SK-N-SH (cell line): ENCODE measurements at regions not wholly inside any gene's neighbourhood (a gene's known extent, or its start where the extent isn't known, plus 50 kb on each side); places are given as distances from the start of the nearest gene placed in this dataset.

ENCODE experiments used
- CTCF ChIA-PET: fragments of 300-600, 350-600 bp; formaldehyde crosslinking; extraction: SDS; loops from one replicate; lab custom pipeline; 2021; lab: Yijun Ruan, JAX
- POLR2A ChIA-PET: fragments of 350-600 bp; sonication (Branson Sonifier 250); formaldehyde crosslinking; extraction: SDS; loops from one replicate; lab custom pipeline; 2020; ENCODE audit warnings: antibody characterized with exemption, inconsistent platforms; lab: Yijun Ruan, JAX
- DNase-seq: peaks from one replicate; pipeline ENCODE4 v3.0.0; 2012
- H2AFZ ChIP-seq: fragments of 200-600 bp; sonication (generic); 2 replicates; pipeline ENCODE4 v1.8.1; 2016; ENCODE audit warnings: antibody characterized with exemption, mild to moderate bottlenecking, low read depth
- H3F3A ChIP-seq: fragments of 200-600 bp; sonication (generic); replicated peaks from 2 replicates; pipeline ENCODE3; 2016; ENCODE audit warnings: antibody characterized with exemption, mild to moderate bottlenecking; ENCODE audit not compliant: insufficient read depth
- H3K27ac ChIP-seq, 2 experiments: fragments of 200-500 bp in 1 of 2; fragments of 200-600 bp in 1 of 2; sonication (Bioruptor generic) in 1 of 2; sonication (generic), shearing (Covaris generic) in 1 of 2; 2 replicates each; pipeline versions ENCODE4 v1.5.1 to v1.6.1; 2014 to 2016; ENCODE audit warnings: low read depth in 2 of 2, inconsistent platforms in 1 of 2, low read length in 1 of 2, mild to moderate bottlenecking in 1 of 2, mixed read lengths in 1 of 2
- H3K27me3 ChIP-seq: fragments of 200-600 bp; sonication (generic), shearing (Covaris generic); 2 replicates; pipeline ENCODE4 v1.6.1; 2016; ENCODE audit warnings: mixed run types; ENCODE audit not compliant: insufficient read depth
- H3K36me3 ChIP-seq, 2 experiments: fragments of 200-500 bp in 1 of 2; fragments of 200-600 bp in 1 of 2; sonication (Bioruptor generic) in 1 of 2; sonication (generic) in 1 of 2; replicated peaks in 1 of 2; 2 replicates each; pipeline versions ENCODE3 to v1.5.1; 2014 to 2016; ENCODE audit warnings: low read length in 1 of 2, mild to moderate bottlenecking in 1 of 2; ENCODE audit not compliant: insufficient read depth in 2 of 2, control insufficient read depth in 1 of 2
- H3K4me1 ChIP-seq, 2 experiments: fragments of 200-500 bp in 1 of 2; fragments of 200-600 bp in 1 of 2; sonication (Bioruptor generic) in 1 of 2; sonication (generic), shearing (Covaris generic) in 1 of 2; 2 replicates each; pipeline versions ENCODE4 v1.5.1 to v1.6.1; 2014 to 2016; ENCODE audit warnings: low read depth in 1 of 2, low read length in 1 of 2, mixed run types in 1 of 2; ENCODE audit not compliant: insufficient read depth in 2 of 2, control insufficient read depth in 1 of 2
- H3K4me2 ChIP-seq: fragments of 200-600 bp; sonication (generic), shearing (Covaris generic); 2 replicates; pipeline ENCODE4 v1.6.1; 2017; ENCODE audit warnings: mixed run types
- H3K4me3 ChIP-seq, 2 experiments: fragments of 200-500 bp in 1 of 2; fragments of 200-600 bp in 1 of 2; sonication (Bioruptor generic) in 1 of 2; sonication (generic), shearing (Covaris generic) in 1 of 2; 2 replicates each; pipeline versions ENCODE4 v1.5.1 to v1.8.1; 2014 to 2016; ENCODE audit warnings: low read depth in 2 of 2, inconsistent platforms in 1 of 2, low read length in 1 of 2, mild to moderate bottlenecking in 1 of 2, mixed read lengths in 1 of 2, moderate library complexity in 1 of 2
- H3K79me2 ChIP-seq: fragments of 200-600 bp; sonication (generic); 2 replicates; pipeline ENCODE4 v1.8.1; 2017; ENCODE audit warnings: mild to moderate bottlenecking; ENCODE audit not compliant: insufficient read depth
- H3K9ac ChIP-seq: fragments of 200-600 bp; sonication (generic); 2 replicates; pipeline ENCODE4 v1.6.1; 2017; ENCODE audit warnings: mixed run types
- H3K9me2 ChIP-seq: fragments of 200-600 bp; sonication (generic); 2 replicates; pipeline ENCODE4 v1.6.1; 2017; ENCODE audit warnings: mixed run types
- H3K9me3 ChIP-seq: fragments of 200-600 bp; sonication (generic); 2 replicates; pipeline ENCODE4 v1.6.1; 2017; ENCODE audit warnings: mixed run types, mild to moderate bottlenecking, moderate library complexity
- H4K20me1 ChIP-seq: fragments of 200-600 bp; sonication (generic); 2 replicates; pipeline ENCODE4 v1.6.1; 2017; ENCODE audit warnings: mild to moderate bottlenecking, mixed run types; ENCODE audit not compliant: insufficient read depth
- EZH2phosphoT487 ChIP-seq: fragments of 200-600 bp; sonication (generic); IDR thresholded peaks from 2 replicates; pipeline ENCODE4 v1.6.1; 2017; ENCODE audit warnings: low read depth, mixed run types, mild to moderate bottlenecking, antibody characterized with exemption, moderate library complexity, borderline replicate concordance
- FOSL2 ChIP-seq: IDR thresholded peaks from 2 replicates; pipeline ENCODE4 v1.4.0; 2012; ENCODE audit warnings: low read depth, mild to moderate bottlenecking, moderate library complexity, borderline replicate concordance
- FOXM1 ChIP-seq: IDR thresholded peaks from 2 replicates; pipeline ENCODE4 v1.4.0; 2012; ENCODE audit warnings: low read depth, mild to moderate bottlenecking
- GABPA ChIP-seq: IDR thresholded peaks from 2 replicates; pipeline ENCODE4 v1.4.0; 2012; ENCODE audit warnings: low read depth, mild to moderate bottlenecking
- GATA2 ChIP-seq: sonication (generic); formaldehyde crosslinking; IDR thresholded peaks from 2 replicates; pipeline ENCODE4 v1.5.0; 2020; ENCODE audit warnings: mild to moderate bottlenecking, missing genetic modification reagents
- JUND ChIP-seq: IDR thresholded peaks from 2 replicates; pipeline ENCODE4 v1.4.0; 2012
- MEF2A ChIP-seq: IDR thresholded peaks from 2 replicates; pipeline ENCODE4 v1.4.0; 2012; ENCODE audit warnings: low read depth, borderline replicate concordance
- MXI1 ChIP-seq: IDR thresholded peaks from 2 replicates; pipeline ENCODE4 v1.6.1; 2012; ENCODE audit warnings: mild to moderate bottlenecking, low read depth, low read length, improper control_type of control experiment
- NFIC ChIP-seq: IDR thresholded peaks from 2 replicates; pipeline ENCODE4 v1.4.0; 2012; ENCODE audit warnings: borderline replicate concordance
- NRF1 ChIP-seq: IDR thresholded peaks from 2 replicates; pipeline ENCODE4 v1.6.1; 2012; ENCODE audit warnings: low read depth, mild to moderate bottlenecking, low read length
- PBX3 ChIP-seq: IDR thresholded peaks from 2 replicates; pipeline ENCODE4; 2012
- POLR2AphosphoS5 ChIP-seq: IDR thresholded peaks from 2 replicates; pipeline ENCODE4 v1.6.1; 2012; ENCODE audit warnings: low read depth, low read length
- RCOR1 ChIP-seq: fragments of 150-350 bp; IDR thresholded peaks from 2 replicates; pipeline ENCODE4 v1.6.1; 2017; ENCODE audit warnings: antibody characterized with exemption, low read length
- RXRA ChIP-seq: IDR thresholded peaks from 2 replicates; pipeline ENCODE4 v1.4.0; 2012; ENCODE audit warnings: low read depth, mild to moderate bottlenecking, borderline replicate concordance
- SIN3A ChIP-seq: IDR thresholded peaks from 2 replicates; pipeline ENCODE4 v1.6.1; 2012; ENCODE audit warnings: low read depth, mild to moderate bottlenecking, low read length, moderate library complexity, borderline replicate concordance
- SMC3 ChIP-seq: IDR thresholded peaks from 2 replicates; pipeline ENCODE4 v1.6.1; 2012; ENCODE audit warnings: low read depth, low read length, improper control_type of control experiment
- TAF1 ChIP-seq: IDR thresholded peaks from 2 replicates; pipeline ENCODE4 v1.6.1; 2012; ENCODE audit warnings: low read depth, mild to moderate bottlenecking, low read length, moderate library complexity, borderline replicate concordance
- TCF12 ChIP-seq: IDR thresholded peaks from 2 replicates; pipeline ENCODE4 v1.4.0; 2012
- TEAD4 ChIP-seq: IDR thresholded peaks from 2 replicates; pipeline ENCODE4 v1.4.0; 2012; ENCODE audit warnings: mild to moderate bottlenecking, borderline replicate concordance; ENCODE audit not compliant: insufficient read depth
- USF1 ChIP-seq: IDR thresholded peaks from 2 replicates; pipeline ENCODE4 v1.4.0; 2012; ENCODE audit warnings: low read depth, borderline replicate concordance
- YY1 ChIP-seq: IDR thresholded peaks from 2 replicates; pipeline ENCODE4 v1.4.0; 2012; ENCODE audit warnings: low read depth, mild to moderate bottlenecking
- WGBS: methylation state at CpG from one replicate; pipeline ENCODE4 v1.1.6; 2017; ENCODE audit warnings: low lambda C conversion rate; 5-methylcytosine and 5-hydroxymethylcytosine counted together

- WGBS = 71% methylated on average over 1 of the region's 1 CpG
- H3K27ac ChIP-seq = no peak overlapping the region
- no peaks in the 10 kb centered on the region for H3K27me3 ChIP-seq
- no peak overlapping the region for H3K9ac ChIP-seq
- H3K9me2 ChIP-seq = no peaks in the 10 kb centered on the region
- H3F3A ChIP-seq = no peaks in the 10 kb centered on the region
- DNase-seq = no peak
- H3K4me2 ChIP-seq = no peak overlapping the region
- no peaks in the 10 kb centered on the region for H3K79me2 ChIP-seq
- no peak overlapping the region for H3K4me3 ChIP-seq
- no peak overlapping the region for H2AFZ ChIP-seq
- no peaks in the 10 kb centered on the region for H3K9me3 ChIP-seq
- no peaks in the 10 kb centered on the region for H3K36me3 ChIP-seq
- ChIA-PET CTCF (no interaction called here), POLR2A (no interaction called here)
- no peak for TF ChIP-seq POLR2AphosphoS5
- no peak for TF ChIP-seq SIN3A
- TF ChIP-seq JUND = no peak
- TF ChIP-seq TCF12 = no peak
- no peak for TF ChIP-seq PBX3
- no peak for TF ChIP-seq MEF2A
- TF ChIP-seq EZH2phosphoT487 = no peak
- no peak for TF ChIP-seq YY1
- no peaks in the 10 kb centered on the region for H4K20me1 ChIP-seq
- no peaks in the 10 kb centered on the region; a peak in 2 of 4 replicates for H3K4me1 ChIP-seq
Measured at GRCh38 chr1:82875170-82875569, 1074.4 kb downstream of the ADGRL2 start.

GRCh38 chr1:82874041-82874440, 1073.3 kb downstream of the ADGRL2 start:
- no peaks in the 10 kb centered on the region for H3F3A ChIP-seq
- no peak overlapping the region for H3K4me2 ChIP-seq
- DNase-seq = no peak
- H3K9me3 ChIP-seq = no peaks in the 10 kb centered on the region
- TF ChIP-seq TEAD4 (no peak), TAF1 (no peak), SMC3 (no peak), NRF1 (no peak), FOXM1 (no peak), RXRA (no peak), MEF2A (no peak), USF1 (no peak), PBX3 (no peak), RCOR1 (no peak), MXI1 (no peak), NFIC (no peak), GATA2 (CRISPR knock-in tag) (no peak), FOSL2 (no peak), GABPA (no peak)
- no peaks in the 10 kb centered on the region for H3K79me2 ChIP-seq
- no peaks in the 10 kb centered on the region for H3K27me3 ChIP-seq
- H2AFZ ChIP-seq = no peak overlapping the region
- no peaks in the 10 kb centered on the region for H4K20me1 ChIP-seq
- H3K4me1 ChIP-seq = no peaks in the 10 kb centered on the region; a peak in 1 of 4 replicates
- H3K27ac ChIP-seq = no peak overlapping the region
- CTCF ChIA-PET = no interaction called here
- H3K9ac ChIP-seq = no peak overlapping the region
- H3K36me3 ChIP-seq = no peaks in the 10 kb centered on the region
- no peaks in the 10 kb centered on the region for H3K9me2 ChIP-seq
- H3K4me3 ChIP-seq = no peak overlapping the region
- POLR2A ChIA-PET = no interaction called here
